NCI-H345 (cell line): ENCODE measurements at regions not wholly inside any gene's neighbourhood (a gene's known extent, or its start where the extent isn't known, plus 50 kb on each side); places are given as distances from the start of the nearest gene placed in this dataset.
"Not testable (repeated sequence)": the region's sequence is repeated elsewhere in the genome, so short reads cannot be mapped to it uniquely, and the experiment has no call there.

Experiments used
- DNase-seq: peaks from one replicate; lab custom pipeline; 2025; lab: John Stamatoyannopoulos, UW

- no peak for DNase-seq
Observed at GRCh38 chr7:121744877-121745276, 128.1 kb upstream of the PTPRZ1 start.

DNA sequence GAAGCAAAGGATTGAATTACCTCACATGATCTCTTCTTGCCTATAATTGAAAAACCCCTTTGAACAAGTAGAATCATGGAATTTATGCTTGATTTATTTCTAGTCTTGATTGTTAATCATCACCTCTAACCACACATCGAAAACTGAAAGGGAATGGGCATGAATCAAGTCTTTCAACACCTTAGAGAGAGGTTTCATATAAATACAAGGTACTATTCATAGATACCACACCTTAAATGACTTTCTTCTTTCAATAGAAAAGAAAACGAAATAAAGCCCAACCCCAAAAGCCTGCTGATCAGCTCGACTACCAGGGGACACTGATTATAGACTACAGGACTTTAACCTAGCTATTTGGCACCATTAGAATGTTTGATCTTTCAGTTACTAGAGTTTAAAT, 128.6 kb upstream of the PTPRZ1 start:
- no peak for DNase-seq

DNA sequence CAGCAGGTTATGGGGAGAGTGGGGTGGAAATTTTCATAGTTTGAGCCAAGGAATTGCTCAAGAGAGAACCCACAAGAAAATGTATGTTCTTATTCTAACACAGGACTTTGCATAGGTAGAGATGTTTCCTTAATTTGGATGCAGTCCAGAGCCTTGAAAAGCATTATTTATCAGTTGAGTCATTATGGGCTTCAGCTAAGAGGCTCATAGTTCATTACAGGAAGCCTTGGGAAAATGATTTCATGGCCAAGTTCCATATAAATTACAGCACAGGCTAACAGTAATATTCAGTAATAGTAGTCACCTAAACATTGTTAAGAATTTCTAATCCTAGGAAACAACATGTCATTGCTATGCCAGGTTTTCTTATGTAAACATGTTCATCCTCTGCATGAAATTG, 131.1 kb upstream of the PTPRZ1 start:
- peak; percentile 18 for DNase-seq

GRCh38 chr7:121739465-121739864, 133.5 kb upstream of the PTPRZ1 start:
- no peak for DNase-seq

GRCh38 chr7:121730869-121731268, 142.1 kb upstream of the PTPRZ1 start:
- peak; percentile 75 for DNase-seq

- DNase-seq, result no peak
Observed at GRCh38 chr7:121714559-121715303, 158.2 kb upstream of the PTPRZ1 start.

GRCh38 chr7:121712961-121713360, 160.0 kb upstream of the PTPRZ1 start:
- peak; percentile 51 for DNase-seq

DNA sequence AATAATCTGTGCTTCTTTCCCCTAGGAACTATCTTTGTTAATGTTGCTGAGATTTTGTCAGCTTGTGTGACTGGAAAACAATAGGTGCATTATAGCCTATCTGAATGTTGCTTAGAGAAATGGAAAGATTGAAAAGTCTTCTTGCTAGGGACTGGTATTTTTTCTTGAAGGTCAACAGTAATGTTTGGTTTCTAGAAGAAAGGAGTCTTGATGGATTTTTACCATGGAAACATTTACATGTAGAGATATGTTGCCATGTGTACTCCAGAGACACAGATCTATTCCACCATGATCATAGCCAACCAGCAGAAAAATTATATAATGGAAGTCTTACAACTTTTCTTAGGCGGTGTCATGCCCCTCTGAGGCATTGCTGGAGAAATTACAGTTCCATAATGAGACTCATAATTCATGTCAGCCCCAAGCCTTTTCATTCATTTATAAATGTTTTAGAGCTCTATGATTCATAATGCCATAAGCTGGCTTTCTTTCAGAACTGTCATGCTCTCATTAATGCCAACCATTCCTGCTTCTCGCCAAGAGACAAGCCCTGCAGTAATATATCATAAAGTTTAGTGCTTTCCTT, 175.1 kb upstream of the PTPRZ1 start:
- no peak for DNase-seq

- DNase-seq, result no peak
Observed at GRCh38 chr7:121696954-121697353, 176.0 kb upstream of the PTPRZ1 start.

- no peak for DNase-seq
Observed at GRCh38 chr7:121689749-121690148, 183.2 kb upstream of the PTPRZ1 start.

DNA sequence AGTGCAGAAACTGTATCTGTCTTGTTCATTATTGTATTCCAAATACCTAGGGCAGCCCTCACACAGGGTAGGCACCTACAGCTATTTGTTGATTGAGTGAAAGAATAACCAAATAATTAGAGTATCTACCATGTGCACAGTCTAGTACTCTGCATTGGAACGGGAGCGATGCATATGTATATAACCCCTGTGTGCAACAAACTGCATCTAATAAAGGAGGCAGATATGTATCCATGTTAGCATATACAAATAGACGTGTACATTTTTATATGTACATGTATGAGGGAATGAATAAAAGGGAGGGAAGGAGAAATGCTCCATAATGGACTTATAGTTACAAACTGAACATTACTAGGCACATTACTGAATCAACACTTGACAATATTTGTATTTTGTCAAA, 191.3 kb upstream of the PTPRZ1 start:
- no peak for DNase-seq

- DNase-seq, result no peak
Observed at GRCh38 chr7:121676168-121676567, 196.8 kb upstream of the PTPRZ1 start.

DNA sequence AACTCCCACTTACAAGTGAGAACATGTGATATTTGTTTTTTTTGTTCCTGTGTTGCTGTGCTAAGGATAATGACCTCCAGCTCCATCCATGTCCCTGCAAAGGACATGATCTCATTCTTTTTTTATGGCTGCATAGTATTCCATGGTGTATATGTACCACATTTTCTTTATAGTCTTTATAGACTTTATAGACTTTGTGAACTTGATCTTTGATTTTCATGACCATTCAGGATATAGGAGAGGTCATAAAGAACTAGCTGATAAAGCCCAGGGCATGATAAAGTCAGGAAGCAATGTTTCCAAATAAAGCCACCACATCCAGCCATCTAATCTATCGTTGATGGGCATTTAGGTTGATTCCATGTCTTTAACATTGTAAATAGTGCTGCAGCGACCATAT, 198.5 kb upstream of the PTPRZ1 start:
- not testable (repeated sequence) for DNase-seq

DNA sequence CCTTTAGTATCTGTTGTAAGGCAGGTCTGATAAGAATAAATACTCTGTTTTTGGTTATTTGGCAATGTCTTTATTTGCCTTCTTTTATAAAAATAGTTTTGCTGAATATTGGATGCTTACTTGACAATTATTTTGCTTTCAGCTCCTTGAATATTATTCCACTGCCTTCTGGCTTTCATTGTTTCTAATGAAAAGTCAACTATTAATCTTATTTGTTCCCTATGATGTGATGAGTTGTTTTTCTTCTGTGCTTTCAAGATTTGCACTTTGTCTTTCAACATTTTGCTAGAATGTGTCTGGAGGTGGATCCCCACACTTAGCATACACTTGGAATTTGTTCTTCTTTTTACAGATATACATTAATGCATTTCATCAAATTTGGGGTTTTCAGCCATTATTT, 203.8 kb upstream of the PTPRZ1 start:
- DNase-seq, result no peak

DNA sequence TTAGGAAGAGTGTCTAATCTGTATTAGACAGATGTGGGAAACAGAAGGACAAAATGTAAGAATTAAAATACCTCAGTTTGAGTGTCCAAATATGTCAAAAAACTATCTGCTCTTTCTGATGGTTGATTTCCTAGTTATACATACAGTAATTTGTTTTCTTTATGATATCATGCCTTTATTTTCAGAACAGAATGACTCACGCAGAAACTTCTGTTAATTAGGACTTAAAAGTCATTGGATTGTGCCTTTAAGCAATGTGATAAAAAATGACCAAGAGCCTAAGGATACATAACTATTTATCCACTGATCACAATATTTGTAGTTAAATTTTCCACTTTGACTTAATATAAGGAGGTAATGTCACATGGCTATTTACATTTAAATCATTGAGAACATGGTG, 206.7 kb upstream of the PTPRZ1 start:
- no peak for DNase-seq

DNA sequence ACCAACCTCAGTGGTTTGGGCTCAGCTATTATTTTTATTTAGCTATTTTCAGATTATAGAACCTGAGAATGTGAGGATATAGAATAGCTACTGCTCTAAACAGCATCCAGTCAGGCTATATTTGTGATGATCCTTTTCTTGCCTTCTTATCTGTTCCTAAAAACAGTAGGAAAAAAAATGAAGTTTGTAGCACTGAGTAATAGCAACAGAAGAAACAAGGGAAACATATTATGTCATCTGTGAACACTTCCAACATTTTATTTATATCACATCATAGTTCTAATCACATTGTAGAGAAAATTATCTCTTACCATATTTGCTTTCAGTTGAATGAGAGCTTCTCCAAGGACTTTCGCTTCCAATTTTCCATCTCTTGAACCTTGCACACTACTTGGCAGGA, 229.6 kb upstream of the PTPRZ1 start:
- no peak for DNase-seq

DNA sequence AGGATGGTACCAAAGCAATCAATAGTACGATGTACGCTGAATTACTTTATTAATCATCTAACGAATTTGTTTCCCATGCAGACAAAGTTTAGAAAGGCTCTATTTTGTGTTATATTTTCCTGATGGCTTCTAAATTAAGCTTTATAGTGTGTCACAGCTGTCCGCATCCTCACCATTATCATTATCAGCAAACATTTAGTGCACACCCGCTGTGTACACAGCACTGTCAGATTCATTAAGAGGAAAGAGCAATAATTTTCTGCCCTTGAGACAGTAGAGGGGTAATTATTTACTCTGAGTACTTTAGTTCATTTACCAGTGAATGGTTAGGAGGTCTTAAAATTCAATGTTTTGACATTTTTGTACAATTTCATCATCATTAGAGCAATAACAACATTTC, 233.3 kb upstream of the PTPRZ1 start:
- DNase-seq, result no peak

GRCh38 chr7:121638286-121638685, 234.7 kb upstream of the PTPRZ1 start:
- DNase-seq, result no peak

GRCh38 chr7:121634356-121634755, 238.2 kb upstream of the FAM3C start:
- no peak for DNase-seq

DNA sequence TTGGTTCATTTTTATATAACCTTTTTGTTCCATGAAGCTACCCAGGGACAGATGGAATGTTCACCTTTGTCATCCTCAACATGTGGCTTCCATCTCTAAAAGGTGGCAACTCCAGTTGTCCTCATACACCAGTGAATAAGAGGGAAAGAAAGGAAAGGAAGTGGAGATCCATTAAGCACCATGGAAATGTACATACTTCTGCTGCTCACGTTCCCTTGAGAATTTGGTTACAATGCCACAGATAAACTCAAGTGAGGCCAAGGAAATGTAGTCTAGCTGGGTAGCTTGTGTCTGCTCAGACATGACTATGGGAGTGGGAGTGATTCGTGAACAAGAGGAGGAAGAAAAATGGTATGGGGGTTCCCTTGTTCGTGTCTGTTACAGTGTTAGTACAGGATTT, 237.1 kb upstream of the FAM3C start:
- DNase-seq, result no peak

DNA sequence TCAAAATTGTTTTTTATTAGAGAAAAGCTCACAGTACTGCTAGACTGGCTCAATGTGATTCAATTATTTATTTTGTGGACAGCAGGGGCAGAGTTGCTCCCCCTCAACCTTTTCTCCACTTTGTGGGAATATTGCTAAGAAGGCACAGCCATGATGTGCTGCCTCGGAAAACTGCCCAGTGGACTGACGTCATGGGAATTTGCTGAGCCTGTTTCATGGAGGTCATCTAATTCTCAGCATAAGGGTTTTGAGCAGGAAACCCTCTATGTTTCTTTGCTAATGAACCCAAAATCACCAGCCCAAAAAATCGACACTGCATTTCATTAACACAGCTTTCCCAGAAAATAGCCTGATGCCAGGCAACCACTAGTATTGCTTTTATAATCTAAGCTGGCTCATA, 228.8 kb upstream of the FAM3C start:
- DNase-seq, result no peak

DNA sequence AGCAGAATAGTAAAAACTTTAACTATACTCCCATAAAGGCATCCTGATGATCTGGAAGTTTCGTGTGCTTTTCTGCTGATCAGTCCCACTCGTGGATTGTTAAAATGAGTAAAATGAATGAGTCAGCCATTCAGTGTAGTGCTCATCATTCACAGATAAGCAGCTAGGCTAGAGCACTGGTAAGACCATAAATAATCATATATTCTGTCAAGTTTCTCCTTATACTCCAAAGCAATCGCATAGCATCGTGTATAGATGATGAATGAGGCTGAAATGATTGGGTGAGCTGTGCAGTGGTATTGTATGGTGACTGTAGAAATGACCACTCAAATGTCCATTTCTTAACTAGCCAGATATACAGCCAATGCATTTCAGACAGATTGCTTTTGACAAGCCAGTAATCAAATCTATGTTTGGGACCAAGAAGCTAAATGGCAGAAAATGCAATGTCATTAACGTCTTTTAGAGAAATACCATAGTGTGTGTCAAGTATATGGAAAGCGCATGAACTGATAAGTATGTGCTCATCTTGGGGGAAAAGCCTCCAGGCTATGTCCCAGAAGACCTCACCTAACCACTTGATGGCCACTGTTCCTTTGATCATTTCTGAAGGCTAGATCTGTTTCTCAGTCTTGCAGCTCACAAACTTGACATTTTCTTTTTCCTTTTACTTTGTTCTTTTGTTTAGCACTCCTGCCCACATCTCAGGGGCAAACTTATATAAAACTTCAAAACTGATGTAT, 227.2 kb upstream of the FAM3C start:
- DNase-seq, result no peak

- DNase-seq, result no peak
Observed at GRCh38 chr7:121621937-121622336, 225.8 kb upstream of the FAM3C start.
